ENCODE measurements at regions not wholly inside any gene's neighbourhood (a gene's known extent, or its start where the extent isn't known, plus 50 kb on each side); places are given as distances from the start of the nearest gene placed in this dataset.

GRCh38 chr9:97772145-97772544, 75.0 kb upstream of the XPA start:
- TF ChIP-seq, protein P1, sequence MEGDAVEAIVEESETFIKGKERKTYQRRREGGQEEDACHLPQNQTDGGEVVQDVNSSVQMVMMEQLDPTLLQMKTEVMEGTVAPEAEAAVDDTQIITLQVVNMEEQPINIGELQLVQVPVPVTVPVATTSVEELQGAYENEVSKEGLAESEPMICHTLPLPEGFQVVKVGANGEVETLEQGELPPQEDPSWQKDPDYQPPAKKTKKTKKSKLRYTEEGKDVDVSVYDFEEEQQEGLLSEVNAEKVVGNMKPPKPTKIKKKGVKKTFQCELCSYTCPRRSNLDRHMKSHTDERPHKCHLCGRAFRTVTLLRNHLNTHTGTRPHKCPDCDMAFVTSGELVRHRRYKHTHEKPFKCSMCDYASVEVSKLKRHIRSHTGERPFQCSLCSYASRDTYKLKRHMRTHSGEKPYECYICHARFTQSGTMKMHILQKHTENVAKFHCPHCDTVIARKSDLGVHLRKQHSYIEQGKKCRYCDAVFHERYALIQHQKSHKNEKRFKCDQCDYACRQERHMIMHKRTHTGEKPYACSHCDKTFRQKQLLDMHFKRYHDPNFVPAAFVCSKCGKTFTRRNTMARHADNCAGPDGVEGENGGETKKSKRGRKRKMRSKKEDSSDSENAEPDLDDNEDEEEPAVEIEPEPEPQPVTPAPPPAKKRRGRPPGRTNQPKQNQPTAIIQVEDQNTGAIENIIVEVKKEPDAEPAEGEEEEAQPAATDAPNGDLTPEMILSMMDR (IDR thresholded peaks at IDR 0.05): no peak
- TF ChIP-seq POLR2A (IDR thresholded peaks at IDR 0.05): no peak
- TF ChIP-seq POLR2AphosphoS5 (IDR thresholded peaks at IDR 0.05): no peak
- TF ChIP-seq EP300 (IDR thresholded peaks at IDR 0.05): no peak

Data from stomach (tissue), 4 donors.